ENCODE measurements at regions not wholly inside any gene's neighbourhood (a gene's known extent, or its start where the extent isn't known, plus 50 kb on each side); places are given as distances from the start of the nearest gene placed in this dataset.

DNA sequence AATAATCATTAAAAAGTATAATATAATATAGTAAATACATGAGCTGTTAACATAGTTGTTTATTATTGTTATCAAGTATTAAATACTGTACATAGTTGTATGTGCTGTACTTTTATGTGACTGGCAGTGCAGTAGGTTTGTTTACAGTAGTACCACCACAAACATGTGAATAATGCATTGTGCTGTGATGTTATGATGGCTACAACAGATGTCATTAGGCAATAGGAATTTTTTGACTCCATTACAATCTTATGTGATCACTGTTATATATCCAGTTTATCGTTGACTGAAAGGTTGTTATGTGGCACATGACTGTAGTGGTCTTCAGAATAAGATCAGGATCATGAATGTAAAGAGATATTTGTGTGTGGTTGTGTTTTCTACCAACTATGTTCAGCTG, 577.8 kb downstream of the JRKL start:
- Histone ChIP-seq H3K4me1 (no peaks in the 10 kb centered on the region), H3K27me3 (no peaks in the 10 kb centered on the region), H3K36me3 (no peaks in the 10 kb centered on the region), H3K4me3 (ENCODE audit: low read depth, low read length) (no peak overlapping the region), H3K9me3 (no peaks in the 10 kb centered on the region)
- TF ChIP-seq, protein P1, sequence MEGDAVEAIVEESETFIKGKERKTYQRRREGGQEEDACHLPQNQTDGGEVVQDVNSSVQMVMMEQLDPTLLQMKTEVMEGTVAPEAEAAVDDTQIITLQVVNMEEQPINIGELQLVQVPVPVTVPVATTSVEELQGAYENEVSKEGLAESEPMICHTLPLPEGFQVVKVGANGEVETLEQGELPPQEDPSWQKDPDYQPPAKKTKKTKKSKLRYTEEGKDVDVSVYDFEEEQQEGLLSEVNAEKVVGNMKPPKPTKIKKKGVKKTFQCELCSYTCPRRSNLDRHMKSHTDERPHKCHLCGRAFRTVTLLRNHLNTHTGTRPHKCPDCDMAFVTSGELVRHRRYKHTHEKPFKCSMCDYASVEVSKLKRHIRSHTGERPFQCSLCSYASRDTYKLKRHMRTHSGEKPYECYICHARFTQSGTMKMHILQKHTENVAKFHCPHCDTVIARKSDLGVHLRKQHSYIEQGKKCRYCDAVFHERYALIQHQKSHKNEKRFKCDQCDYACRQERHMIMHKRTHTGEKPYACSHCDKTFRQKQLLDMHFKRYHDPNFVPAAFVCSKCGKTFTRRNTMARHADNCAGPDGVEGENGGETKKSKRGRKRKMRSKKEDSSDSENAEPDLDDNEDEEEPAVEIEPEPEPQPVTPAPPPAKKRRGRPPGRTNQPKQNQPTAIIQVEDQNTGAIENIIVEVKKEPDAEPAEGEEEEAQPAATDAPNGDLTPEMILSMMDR (IDR thresholded peaks at IDR 0.05; ENCODE audit: low read depth, low read length), result no peak
- no peak for DNase-seq

DNA sequence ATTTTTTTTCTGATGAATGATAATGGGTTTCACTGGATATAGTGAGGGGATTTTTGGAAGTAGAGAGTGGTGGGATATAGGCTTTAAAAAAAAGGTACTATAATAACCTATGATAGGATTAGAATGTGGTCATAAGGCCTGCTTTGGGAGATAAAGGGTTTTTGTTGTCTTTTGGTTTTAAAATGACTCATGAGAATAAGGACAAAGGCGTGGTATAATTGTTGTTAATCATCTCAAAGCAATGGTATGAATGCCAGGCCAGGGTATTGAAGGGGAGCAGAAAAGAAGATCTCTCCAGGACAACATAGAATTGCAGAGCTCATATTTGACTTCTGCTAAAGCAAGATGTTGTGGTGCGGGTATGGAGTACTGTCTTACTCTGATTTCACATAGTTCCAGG, 579.4 kb downstream of the JRKL start:
- H3K9me3 ChIP-seq, result no peaks in the 10 kb centered on the region
- H3K4me3 ChIP-seq (ENCODE audit: low read depth, low read length), result no peak overlapping the region
- DNase-seq, result no peak
- H3K36me3 ChIP-seq, result no peaks in the 10 kb centered on the region
- no peaks in the 10 kb centered on the region for H3K4me1 ChIP-seq
- no peaks in the 10 kb centered on the region for H3K27me3 ChIP-seq
- TF ChIP-seq, protein P1 (IDR thresholded peaks at IDR 0.05; ENCODE audit: low read depth, low read length), result no peak

DNA sequence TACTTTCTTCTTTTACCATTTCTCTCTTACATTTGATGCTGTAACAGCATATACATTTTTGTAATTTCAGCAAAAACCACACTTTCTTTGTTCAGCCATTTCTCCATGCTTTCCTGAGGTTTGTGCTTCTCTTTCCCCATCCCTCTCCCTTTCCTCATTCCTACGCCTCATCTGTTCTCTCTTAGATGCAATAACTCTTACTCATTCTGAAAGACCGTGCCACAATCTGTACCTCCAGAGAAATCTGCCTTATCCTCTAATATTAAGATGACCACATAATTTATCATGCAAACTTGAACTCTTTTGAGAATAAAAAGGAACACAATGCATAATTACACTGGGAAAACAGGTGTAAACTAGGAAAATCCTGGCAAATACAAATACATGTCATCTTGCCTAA, 588.9 kb downstream of the JRKL start:
- Histone ChIP-seq H3K27me3 (no peaks in the 10 kb centered on the region), H3K4me3 (ENCODE audit: low read depth, low read length) (no peak overlapping the region), H3K4me1 (no peaks in the 10 kb centered on the region), H3K36me3 (no peaks in the 10 kb centered on the region), H3K9me3 (no peaks in the 10 kb centered on the region)
- DNase-seq, result no peak
- TF ChIP-seq, protein P1 (IDR thresholded peaks at IDR 0.05; ENCODE audit: low read depth, low read length), result no peak

DNA sequence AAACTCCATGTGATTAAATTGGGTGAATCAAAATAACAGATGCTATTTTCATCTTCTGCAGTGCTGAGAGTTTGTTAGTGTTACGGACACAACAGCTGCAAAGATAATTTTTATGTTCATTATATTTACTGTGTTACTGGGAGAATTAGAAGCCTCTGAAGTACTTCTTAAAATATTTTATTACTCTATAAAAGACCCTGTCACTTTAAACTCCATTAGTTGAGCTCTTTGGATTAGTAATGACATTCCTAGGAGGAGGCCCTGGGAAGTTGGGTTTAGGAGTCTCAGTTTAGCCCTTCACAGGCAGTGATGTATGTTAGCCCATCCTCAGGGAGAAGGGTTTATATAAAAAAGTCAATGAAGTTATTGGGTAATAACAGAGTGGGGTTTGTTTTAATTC, 596.7 kb downstream of the JRKL start:
- H3K4me3 ChIP-seq (ENCODE audit: low read depth, low read length), result no peak overlapping the region
- TF ChIP-seq, protein P1 (IDR thresholded peaks at IDR 0.05; ENCODE audit: low read depth, low read length), result no peak
- no peaks in the 10 kb centered on the region for H3K27me3 ChIP-seq
- H3K4me1 ChIP-seq, result no peaks in the 10 kb centered on the region
- H3K36me3 ChIP-seq, result no peaks in the 10 kb centered on the region
- no peak for DNase-seq
- no peaks in the 10 kb centered on the region for H3K9me3 ChIP-seq

DNA sequence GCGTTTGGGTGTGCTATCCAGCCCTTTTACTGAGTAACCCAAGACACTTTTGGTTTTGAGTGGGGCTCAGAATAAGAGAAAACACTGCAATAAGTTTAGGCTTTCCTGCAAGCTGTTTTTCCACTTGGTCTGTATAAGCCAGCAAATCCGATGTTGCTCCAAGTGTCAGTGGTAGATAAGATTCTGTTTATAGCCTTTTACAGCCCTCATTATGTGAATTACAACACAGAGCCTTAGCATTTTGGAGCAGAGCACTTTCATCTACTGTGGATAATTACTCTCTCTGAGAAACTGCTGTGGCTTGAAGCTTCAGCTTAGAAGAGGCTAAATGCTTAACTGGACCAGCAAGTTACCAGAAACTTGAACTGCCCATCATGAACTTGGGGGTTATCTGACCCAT, 601.1 kb downstream of the JRKL start:
- DNase-seq, result no peak
- no peaks in the 10 kb centered on the region for H3K4me1 ChIP-seq
- no peaks in the 10 kb centered on the region for H3K27me3 ChIP-seq
- no peaks in the 10 kb centered on the region for H3K9me3 ChIP-seq
- TF ChIP-seq, protein P1 (IDR thresholded peaks at IDR 0.05; ENCODE audit: low read depth, low read length), result no peak
- H3K4me3 ChIP-seq (ENCODE audit: low read depth, low read length), result no peak overlapping the region
- H3K36me3 ChIP-seq, result no peaks in the 10 kb centered on the region

DNA sequence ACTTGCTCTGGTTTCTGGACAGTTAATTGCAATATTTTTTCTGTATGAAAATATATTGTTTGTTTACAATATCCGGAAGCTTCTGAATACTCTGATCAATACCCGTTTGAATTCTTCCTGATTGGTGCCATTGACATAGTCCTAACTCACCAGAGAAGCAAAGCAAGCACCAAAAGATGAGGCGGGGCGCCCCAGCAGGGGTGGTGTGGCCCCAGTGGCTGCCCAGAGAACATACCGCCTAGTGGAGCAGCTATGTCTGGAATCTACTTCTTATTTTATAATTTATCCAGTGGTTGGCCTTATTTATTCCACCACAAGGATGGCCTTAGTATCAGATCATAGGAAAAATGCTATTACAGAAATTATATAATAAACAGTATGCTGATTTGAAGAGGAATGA, 610.7 kb downstream of the JRKL start:
- no peak for DNase-seq
- no peaks in the 10 kb centered on the region for H3K9me3 ChIP-seq
- TF ChIP-seq, protein P1 (IDR thresholded peaks at IDR 0.05; ENCODE audit: low read depth, low read length), result no peak

More for the DNA sequence above, 610.7 kb downstream of the JRKL start:
- Histone ChIP-seq H3K36me3 (no peaks in the 10 kb centered on the region), H3K4me1 (no peaks in the 10 kb centered on the region), H3K4me3 (ENCODE audit: low read depth, low read length) (no peak overlapping the region), H3K27me3 (no peaks in the 10 kb centered on the region)

Data from BE2C (cell line).